Brain microvascular endothelial cell (primary cell): ENCODE measurements at regions not wholly inside any gene's neighbourhood (a gene's known extent, or its start where the extent isn't known, plus 50 kb on each side); places are given as distances from the start of the nearest gene placed in this dataset.

Experiments
- DNase-seq: peaks from one replicate; pipeline ENCODE4 v3.0.0-alpha.2; 2020
- H3K27ac ChIP-seq: fragments of 250-450 bp; sonication (Bioruptor Pico); 2 replicates; pipeline ENCODE4 v1.5.1; 2020; ENCODE audit warnings: mild to moderate bottlenecking, moderate library complexity
- H3K27me3 ChIP-seq: fragments of 250-450 bp; sonication (Bioruptor Pico); replicated peaks from 2 replicates; pipeline ENCODE4 v1.5.1; 2020; ENCODE audit warnings: mild to moderate bottlenecking
- H3K36me3 ChIP-seq: fragments of 250-450 bp; sonication (Bioruptor Pico); replicated peaks from 2 replicates; pipeline ENCODE4 v1.5.1; 2020; ENCODE audit warnings: mild to moderate bottlenecking
- H3K4me3 ChIP-seq: 2 replicates; pipeline ENCODE4 v1.5.1; 2011; ENCODE audit warnings: low read depth, mild to moderate bottlenecking, control low read depth, low read length, moderate library complexity
- in situ Hi-C: cut with HindIII; loops from 2 replicates; pipeline ENCODE4 v1.10.0; 2017; ENCODE audit warnings: low sequenced_read_pairs, low pct_ligation_motif_present
- TF ChIP-seq, protein P1 (sequence below): IDR thresholded peaks from 2 replicates; pipeline ENCODE4 v1.5.1; 2011; ENCODE audit warnings: low read depth, mild to moderate bottlenecking, moderate library complexity, low read length, control low read depth, inconsistent platforms; ENCODE audit errors: missing control alignments

DNA sequence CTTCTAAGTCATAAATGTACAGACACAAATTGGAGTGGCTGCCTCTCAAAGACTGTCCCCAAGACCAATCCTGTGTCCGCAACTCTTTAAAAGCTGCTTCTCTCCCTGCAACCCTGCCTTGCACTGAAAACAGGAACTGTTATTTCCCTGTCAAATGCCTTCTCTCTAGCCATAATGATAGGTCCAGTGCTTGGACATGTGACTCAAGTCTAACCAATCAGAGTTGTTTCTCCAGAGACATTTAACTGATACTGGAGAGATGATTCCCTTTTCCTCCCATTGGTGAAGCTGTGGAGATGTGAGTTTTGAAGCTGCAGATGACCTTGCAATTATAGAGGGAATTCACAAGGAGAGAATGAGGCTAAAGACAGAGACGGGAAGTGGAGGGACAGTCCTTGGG is 253.3 kb upstream of the CDH5 start:
- Histone ChIP-seq H3K27me3 (no peaks in the 10 kb centered on the region), H3K4me3 (no peak overlapping the region), H3K27ac (no peak overlapping the region), H3K36me3 (no peaks in the 10 kb centered on the region)
- in situ Hi-C loops: no loop called here
- DNase-seq: no peak
- TF ChIP-seq, protein P1, sequence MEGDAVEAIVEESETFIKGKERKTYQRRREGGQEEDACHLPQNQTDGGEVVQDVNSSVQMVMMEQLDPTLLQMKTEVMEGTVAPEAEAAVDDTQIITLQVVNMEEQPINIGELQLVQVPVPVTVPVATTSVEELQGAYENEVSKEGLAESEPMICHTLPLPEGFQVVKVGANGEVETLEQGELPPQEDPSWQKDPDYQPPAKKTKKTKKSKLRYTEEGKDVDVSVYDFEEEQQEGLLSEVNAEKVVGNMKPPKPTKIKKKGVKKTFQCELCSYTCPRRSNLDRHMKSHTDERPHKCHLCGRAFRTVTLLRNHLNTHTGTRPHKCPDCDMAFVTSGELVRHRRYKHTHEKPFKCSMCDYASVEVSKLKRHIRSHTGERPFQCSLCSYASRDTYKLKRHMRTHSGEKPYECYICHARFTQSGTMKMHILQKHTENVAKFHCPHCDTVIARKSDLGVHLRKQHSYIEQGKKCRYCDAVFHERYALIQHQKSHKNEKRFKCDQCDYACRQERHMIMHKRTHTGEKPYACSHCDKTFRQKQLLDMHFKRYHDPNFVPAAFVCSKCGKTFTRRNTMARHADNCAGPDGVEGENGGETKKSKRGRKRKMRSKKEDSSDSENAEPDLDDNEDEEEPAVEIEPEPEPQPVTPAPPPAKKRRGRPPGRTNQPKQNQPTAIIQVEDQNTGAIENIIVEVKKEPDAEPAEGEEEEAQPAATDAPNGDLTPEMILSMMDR: no peak

DNA sequence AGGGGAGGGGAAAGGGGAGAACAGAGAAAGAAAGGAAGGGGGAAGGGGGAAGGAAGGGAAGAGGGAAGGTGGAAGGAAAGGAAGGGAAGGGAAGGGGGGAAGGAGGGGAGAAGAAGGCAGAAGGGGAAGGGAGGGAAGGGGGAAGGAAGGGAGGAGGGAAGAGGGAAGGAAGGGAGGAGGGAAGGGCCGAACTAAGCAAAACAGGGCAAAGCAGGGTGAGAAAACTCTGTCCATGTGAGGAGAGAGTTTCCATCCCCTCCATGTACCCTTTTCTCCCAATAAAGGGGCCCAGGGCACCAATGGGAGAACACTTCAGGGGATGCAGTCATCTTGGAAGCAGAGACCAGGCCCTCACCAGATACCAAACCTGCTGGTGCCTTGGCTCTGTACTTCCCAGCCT is 256.8 kb upstream of the CDH5 start:
- no peaks in the 10 kb centered on the region for H3K27me3 ChIP-seq
- no peak overlapping the region for H3K4me3 ChIP-seq
- no peak for DNase-seq
- in situ Hi-C loops: no loop called here
- H3K36me3 ChIP-seq: no peaks in the 10 kb centered on the region
- TF ChIP-seq, protein P1: no peak
- H3K27ac ChIP-seq: no peak overlapping the region

DNA sequence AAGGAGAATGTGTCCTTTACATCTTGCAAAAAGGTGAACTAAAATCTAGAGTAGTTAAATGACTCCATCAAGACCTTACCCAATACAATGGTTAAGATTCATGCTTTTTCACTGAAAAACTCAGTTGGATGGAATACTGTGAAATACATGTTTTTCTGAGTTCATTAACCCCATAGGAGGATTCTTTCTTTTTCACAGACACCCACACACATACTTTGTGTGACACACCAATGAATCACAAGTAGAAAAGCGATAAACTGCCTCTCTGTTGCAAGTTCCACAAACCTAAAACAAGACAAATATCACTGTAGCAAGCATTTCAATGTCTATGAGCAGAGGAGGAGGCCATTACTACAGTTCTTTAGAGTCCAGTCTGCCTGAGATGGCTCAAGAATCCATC is 258.8 kb upstream of the CDH5 start:
- DNase-seq: peak; percentile 84
- TF ChIP-seq, protein P1: no peak
- Histone ChIP-seq H3K36me3 (no peaks in the 10 kb centered on the region), H3K4me3 (no peak overlapping the region), H3K27me3 (no peaks in the 10 kb centered on the region), H3K27ac (peak overlapping the region; percentile 64)
- in situ Hi-C loops: no loop called here

DNA sequence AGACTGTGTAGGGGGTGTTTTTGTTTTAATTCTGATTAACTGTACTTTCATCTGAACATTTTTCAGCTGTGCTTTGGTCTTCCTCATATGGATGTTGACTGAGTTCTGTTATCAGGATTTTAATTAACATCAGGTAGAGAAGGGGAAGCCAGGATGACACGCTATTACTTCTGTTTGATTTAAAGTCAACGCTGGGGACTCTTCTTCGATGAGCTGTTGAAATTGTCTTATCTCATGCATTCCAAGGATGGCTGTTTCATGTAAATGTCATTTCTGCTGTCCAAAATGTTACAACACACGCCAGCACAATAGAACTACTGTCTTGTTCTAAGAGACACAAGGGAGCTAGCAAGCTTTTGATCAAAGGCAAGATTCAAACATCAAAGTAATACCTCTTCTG is 263.3 kb upstream of the CDH5 start:
- Histone ChIP-seq H3K27me3 (no peaks in the 10 kb centered on the region), H3K36me3 (no peaks in the 10 kb centered on the region), H3K4me3 (no peak overlapping the region), H3K27ac (no peak overlapping the region)
- DNase-seq: peak; percentile 22
- in situ Hi-C loops: no loop called here
- TF ChIP-seq, protein P1: no peak

DNA sequence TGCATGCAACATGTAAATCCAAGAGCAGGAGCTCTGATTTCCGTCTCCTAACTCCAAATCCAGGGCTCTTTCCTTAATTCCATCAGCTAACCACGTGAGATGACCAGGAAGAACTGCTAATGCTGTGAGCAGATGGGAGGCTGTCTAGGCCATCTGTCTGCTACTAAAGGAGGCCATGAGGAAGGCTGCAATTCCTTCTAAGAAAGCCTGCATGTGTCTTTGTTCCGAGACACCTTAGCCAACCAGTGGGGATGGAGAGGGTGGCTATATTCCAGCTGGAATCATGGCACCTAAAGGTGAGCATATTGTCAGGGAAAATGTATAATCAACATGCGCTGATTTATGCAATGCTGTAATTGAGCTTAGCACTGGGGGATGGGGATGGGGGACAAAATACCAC is 267.2 kb upstream of the CDH5 start:
- Histone ChIP-seq H3K27me3 (no peaks in the 10 kb centered on the region), H3K36me3 (no peaks in the 10 kb centered on the region), H3K4me3 (no peak overlapping the region), H3K27ac (no peak overlapping the region)
- TF ChIP-seq, protein P1: no peak
- in situ Hi-C loops: no loop called here
- no peak for DNase-seq

DNA sequence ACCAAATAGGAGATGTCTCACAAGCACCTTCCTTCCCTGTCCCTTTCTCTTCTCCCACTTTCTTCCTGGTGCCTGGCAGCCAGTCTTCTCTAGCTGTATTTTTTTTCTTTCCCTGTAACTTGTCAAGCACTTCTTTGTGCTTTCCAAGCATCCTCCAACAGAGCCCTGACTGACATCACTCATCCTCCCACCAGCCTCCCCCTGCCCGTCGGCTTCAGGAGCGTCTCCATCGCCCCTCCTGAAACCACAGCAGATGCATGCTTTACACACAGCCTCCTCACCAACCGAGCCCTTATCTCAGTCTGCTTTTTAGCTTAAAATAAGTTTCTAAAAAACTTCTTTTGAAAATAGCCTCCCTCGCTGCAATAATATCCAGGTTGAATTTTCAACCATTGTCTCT is 268.7 kb upstream of the CDH5 start:
- no peak overlapping the region for H3K4me3 ChIP-seq
- no peaks in the 10 kb centered on the region for H3K27me3 ChIP-seq
- DNase-seq: no peak
- no peak overlapping the region for H3K27ac ChIP-seq
- in situ Hi-C loops: no loop called here
- TF ChIP-seq, protein P1: no peak
- no peaks in the 10 kb centered on the region for H3K36me3 ChIP-seq
